ENCODE measurements at regions not wholly inside any gene's neighbourhood (a gene's known extent, or its start where the extent isn't known, plus 50 kb on each side); places are given as distances from the start of the nearest gene placed in this dataset.

DNA sequence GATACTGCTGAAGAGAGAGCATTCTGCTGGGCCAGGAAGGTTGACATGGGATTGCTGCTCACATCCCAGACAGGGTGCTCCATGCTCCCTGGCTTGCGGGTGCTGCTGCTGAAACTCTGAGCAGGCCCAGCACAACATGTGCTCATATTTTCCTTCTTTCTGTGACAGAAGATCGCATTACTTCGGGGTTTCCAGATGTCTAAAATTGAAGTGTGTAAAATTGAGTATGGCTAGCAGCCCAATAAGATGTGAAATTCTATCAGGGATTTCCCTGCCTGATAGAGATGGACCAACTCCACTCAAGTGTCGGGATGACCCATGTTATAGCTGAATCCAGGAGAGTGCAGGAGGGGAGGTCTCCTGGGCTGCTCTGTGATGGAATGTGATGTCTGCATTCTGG, 55.6 kb upstream of the KL start:
- no peak for DNase-seq (ENCODE audit: low read depth in 3 of 3, low spot score in 2 of 3)

DNA sequence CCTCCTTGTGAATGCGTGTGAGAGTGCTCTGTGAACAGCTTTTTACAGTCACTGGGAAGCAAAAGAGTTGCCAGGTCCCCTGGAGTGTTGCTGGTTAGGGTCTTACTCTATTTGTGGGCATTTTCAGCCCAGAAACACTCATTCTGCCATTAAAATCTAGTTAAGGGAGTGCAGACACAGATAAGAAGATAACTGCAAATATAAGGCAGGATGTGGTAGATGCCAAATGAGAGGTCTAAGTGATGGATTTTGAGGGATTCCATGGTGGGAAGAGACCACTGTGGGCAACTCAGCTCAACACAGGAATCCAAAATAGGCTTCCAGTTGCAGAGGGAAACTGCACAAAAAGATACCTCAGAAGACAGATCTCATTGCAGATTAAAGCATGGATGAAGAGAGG, 54.5 kb upstream of the KL start:
- no peak for DNase-seq (ENCODE audit: low read depth in 3 of 3, low spot score in 2 of 3)

DNA sequence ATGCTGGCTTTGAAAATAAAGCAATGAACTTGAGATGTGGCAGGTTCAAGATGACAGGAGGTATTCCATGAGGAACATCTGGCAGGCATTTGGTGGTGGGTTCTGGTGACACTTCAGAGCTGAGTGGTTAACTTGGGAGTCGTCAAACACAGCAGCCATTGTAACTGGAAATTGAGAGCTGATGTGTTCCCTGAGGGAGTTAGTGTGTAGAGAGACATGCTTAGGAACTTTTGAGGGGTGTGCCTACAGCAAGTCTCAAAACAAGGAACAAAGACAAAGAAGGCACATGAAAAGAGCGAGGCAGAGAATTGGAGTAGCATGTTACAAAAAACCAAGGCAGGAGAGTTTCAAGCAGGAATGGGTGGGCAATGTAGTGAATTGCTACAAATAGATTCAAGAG, 53.9 kb upstream of the KL start:
- DNase-seq (ENCODE audit: low read depth in 3 of 3, low spot score in 2 of 3): no peak

DNA sequence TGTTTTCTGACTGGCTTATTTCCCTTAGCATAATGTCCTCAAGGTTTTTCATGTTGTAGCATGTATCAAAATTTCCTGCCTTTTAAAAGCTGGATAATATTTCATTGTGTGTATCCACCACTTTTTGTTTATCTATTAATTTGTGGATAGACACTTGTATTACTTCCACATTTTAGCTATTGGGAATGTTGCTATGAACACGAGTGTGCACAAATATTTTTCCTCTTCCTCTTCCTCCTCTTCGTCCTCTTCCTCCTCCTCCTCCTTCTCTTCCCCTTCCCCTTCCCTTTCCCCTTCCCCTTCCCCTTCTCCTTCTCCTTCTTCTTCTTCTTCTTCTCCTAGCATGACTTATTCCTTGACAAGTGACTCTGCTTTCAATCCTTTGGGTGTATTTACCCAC, 51.2 kb upstream of the KL start:
- no peak for DNase-seq (ENCODE audit: low read depth in 3 of 3, low spot score in 2 of 3)

Data from right renal cortex interstitium (tissue), 3 donors.